Mesothelial cell of epicardium (in vitro differentiated cells): ENCODE measurements at regions not wholly inside any gene's neighbourhood (a gene's known extent, or its start where the extent isn't known, plus 50 kb on each side); places are given as distances from the start of the nearest gene placed in this dataset.

Experiments
- DNase-seq, 2 experiments: peaks; one replicate each; pipeline ENCODE4 v3.0.0; 2021; ENCODE audit warnings: low spot score in 2 of 2; ENCODE audit not compliant: unreplicated experiment in 2 of 2
- H3K27ac Mint-ChIP-seq: 2 replicates; pipeline ENCODE4 v1.8.0; 2021; ENCODE audit warnings: mixed read lengths
- H3K27me3 Mint-ChIP-seq: 2 replicates; pipeline ENCODE4 v1.8.0; 2021; ENCODE audit warnings: low read depth, mixed read lengths
- H3K36me3 Mint-ChIP-seq: 2 replicates; pipeline ENCODE4 v1.8.0; 2021; ENCODE audit warnings: mixed read lengths
- H3K4me1 Mint-ChIP-seq: 2 replicates; pipeline ENCODE4 v1.8.0; 2021; ENCODE audit warnings: mixed read lengths
- H3K4me3 Mint-ChIP-seq: 2 replicates; pipeline ENCODE4 v1.8.0; 2021; ENCODE audit warnings: mild to moderate bottlenecking, moderate library complexity, mixed read lengths
- H3K9me3 Mint-ChIP-seq: 2 replicates; pipeline ENCODE4 v1.8.0; 2021; ENCODE audit warnings: mixed read lengths
- TF ChIP-seq, protein P1 (sequence below): fragments of 200-600 bp; sonication (generic); IDR thresholded peaks from one replicate; pipeline ENCODE4 v1.5.0; 2021; ENCODE audit warnings: antibody characterized with exemption; ENCODE audit not compliant: unreplicated experiment

GRCh38 chr2:18896125-18896764 lies 306.9 kb upstream of the NT5C1B start:
- TF ChIP-seq, protein P1, sequence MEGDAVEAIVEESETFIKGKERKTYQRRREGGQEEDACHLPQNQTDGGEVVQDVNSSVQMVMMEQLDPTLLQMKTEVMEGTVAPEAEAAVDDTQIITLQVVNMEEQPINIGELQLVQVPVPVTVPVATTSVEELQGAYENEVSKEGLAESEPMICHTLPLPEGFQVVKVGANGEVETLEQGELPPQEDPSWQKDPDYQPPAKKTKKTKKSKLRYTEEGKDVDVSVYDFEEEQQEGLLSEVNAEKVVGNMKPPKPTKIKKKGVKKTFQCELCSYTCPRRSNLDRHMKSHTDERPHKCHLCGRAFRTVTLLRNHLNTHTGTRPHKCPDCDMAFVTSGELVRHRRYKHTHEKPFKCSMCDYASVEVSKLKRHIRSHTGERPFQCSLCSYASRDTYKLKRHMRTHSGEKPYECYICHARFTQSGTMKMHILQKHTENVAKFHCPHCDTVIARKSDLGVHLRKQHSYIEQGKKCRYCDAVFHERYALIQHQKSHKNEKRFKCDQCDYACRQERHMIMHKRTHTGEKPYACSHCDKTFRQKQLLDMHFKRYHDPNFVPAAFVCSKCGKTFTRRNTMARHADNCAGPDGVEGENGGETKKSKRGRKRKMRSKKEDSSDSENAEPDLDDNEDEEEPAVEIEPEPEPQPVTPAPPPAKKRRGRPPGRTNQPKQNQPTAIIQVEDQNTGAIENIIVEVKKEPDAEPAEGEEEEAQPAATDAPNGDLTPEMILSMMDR: no peak
- no peak overlapping the region for H3K4me3 Mint-ChIP-seq
- H3K9me3 Mint-ChIP-seq: no peaks in the 10 kb centered on the region
- H3K27me3 Mint-ChIP-seq: peaks cover 3% of the 10 kb centered on the region
- peak overlapping the region; percentile 13 for H3K27ac Mint-ChIP-seq
- H3K4me1 Mint-ChIP-seq: peaks cover 27% of the 10 kb centered on the region
- H3K36me3 Mint-ChIP-seq: no peaks in the 10 kb centered on the region
- DNase-seq: no peak

DNA sequence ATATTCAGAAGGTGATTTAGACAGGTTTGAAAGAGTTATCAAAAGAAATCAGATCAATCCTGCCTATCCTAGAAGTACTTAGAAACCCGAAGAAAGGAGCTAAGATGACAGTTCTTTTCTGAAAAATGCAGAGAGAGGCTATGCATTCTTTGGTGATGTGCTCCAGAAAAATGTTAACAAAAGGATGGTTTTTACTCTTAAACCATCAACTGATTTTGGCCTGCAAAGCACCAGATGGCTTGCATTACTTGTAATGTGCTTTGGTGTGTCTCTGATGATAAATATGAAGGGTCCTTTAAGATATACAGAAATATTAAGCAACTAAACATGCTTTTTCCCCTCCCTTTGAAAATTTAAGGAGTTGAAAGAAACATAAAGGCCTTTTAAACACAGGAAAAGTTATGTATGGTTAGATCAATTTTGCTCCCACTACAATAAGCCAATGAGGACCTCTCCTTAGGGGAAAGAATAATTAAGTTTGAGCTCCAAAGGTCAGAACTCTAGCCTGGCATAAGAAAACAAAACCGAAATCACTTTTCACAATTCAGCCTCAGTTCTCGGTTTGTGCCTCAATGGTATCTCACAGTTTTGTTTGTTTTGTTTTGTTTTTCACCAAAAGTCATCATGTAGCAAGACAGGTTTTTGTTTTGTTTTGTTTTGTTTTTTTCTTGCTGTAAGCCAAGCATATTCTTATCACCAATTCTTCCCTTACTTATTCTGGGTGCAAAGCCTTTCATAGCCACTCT lies 302.4 kb upstream of the NT5C1B start:
- H3K27me3 Mint-ChIP-seq: no peaks in the 10 kb centered on the region
- DNase-seq: no peak
- no peaks in the 10 kb centered on the region for H3K36me3 Mint-ChIP-seq
- H3K27ac Mint-ChIP-seq: no peak overlapping the region
- peaks cover 25% of the 10 kb centered on the region for H3K4me1 Mint-ChIP-seq
- no peak overlapping the region for H3K4me3 Mint-ChIP-seq
- H3K9me3 Mint-ChIP-seq: peaks cover 2% of the 10 kb centered on the region
- TF ChIP-seq, protein P1: no peak

- Mint-ChIP-seq H3K27ac (no peak overlapping the region), H3K36me3 (no peaks in the 10 kb centered on the region), H3K4me1 (peaks cover 12% of the 10 kb centered on the region), H3K27me3 (no peaks in the 10 kb centered on the region), H3K9me3 (peaks cover 8% of the 10 kb centered on the region), H3K4me3 (no peak overlapping the region)
- no peak for DNase-seq
- TF ChIP-seq, protein P1: no peak
Measured at GRCh38 chr2:18889565-18890332, 300.4 kb upstream of the NT5C1B start.

DNA sequence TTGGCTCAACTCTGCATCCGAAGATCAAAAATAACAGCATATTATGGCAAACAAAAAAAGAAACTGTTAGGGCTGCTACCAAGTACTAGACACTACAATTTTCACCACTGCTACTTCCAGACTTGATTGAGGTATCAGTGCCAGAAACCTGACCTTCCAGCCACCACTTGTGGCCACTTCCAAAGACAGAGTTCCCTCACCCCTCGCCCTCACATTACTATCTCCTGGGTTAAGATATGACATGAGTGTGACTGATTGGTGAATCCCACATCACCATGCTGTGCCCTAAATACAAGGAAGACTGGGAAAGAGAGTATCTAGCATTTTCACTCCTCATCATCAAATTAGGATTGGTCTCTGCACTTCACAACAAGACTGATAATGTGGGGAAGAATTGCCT lies 296.1 kb upstream of the NT5C1B start:
- peaks cover 13% of the 10 kb centered on the region for H3K9me3 Mint-ChIP-seq
- no peaks in the 10 kb centered on the region for H3K4me1 Mint-ChIP-seq

More for the DNA sequence above, 296.1 kb upstream of the NT5C1B start:
- no peak overlapping the region for H3K4me3 Mint-ChIP-seq
- H3K36me3 Mint-ChIP-seq: no peaks in the 10 kb centered on the region
- no peaks in the 10 kb centered on the region for H3K27me3 Mint-ChIP-seq
- no peak overlapping the region for H3K27ac Mint-ChIP-seq
- no peak for DNase-seq
- TF ChIP-seq, protein P1: no peak
